ENCODE measurements at regions not wholly inside any gene's neighbourhood (a gene's known extent, or its start where the extent isn't known, plus 50 kb on each side); places are given as distances from the start of the nearest gene placed in this dataset.

DNA sequence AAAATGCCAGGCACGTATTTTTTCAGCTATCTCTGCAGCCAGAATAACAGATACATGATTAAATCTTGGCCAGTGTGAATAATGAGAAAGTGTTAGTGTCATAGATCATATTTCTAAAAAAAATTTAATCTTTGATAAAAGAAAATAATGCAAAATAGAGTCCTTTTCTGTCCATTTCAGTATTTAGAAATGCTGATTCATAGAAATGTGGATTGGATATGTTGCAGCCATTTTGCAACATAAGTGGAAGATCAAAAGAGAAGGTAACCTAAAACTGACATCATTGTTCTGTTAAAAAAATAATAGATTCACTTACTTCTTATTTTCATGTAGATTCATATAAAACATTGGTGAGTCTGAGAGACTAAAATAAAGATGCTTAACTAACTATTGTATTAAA, 1010.3 kb downstream of the LRFN5 start:
- TF ChIP-seq TOX (CRISPR knock-in tag; IDR thresholded peaks at IDR 0.05; ENCODE audit: borderline replicate concordance) (no peak), ZNF70 (CRISPR knock-in tag; IDR thresholded peaks at IDR 0.05) (no peak)
- TF ChIP-seq, protein P1, sequence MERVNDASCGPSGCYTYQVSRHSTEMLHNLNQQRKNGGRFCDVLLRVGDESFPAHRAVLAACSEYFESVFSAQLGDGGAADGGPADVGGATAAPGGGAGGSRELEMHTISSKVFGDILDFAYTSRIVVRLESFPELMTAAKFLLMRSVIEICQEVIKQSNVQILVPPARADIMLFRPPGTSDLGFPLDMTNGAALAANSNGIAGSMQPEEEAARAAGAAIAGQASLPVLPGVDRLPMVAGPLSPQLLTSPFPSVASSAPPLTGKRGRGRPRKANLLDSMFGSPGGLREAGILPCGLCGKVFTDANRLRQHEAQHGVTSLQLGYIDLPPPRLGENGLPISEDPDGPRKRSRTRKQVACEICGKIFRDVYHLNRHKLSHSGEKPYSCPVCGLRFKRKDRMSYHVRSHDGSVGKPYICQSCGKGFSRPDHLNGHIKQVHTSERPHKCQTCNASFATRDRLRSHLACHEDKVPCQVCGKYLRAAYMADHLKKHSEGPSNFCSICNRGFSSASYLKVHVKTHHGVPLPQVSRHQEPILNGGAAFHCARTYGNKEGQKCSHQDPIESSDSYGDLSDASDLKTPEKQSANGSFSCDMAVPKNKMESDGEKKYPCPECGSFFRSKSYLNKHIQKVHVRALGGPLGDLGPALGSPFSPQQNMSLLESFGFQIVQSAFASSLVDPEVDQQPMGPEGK (CRISPR knock-in tag; IDR thresholded peaks at IDR 0.05; ENCODE audit: borderline replicate concordance), result no peak
